DMS 273 (cell line): ENCODE measurements at regions not wholly inside any gene's neighbourhood (a gene's known extent, or its start where the extent isn't known, plus 50 kb on each side); places are given as distances from the start of the nearest gene placed in this dataset.
A peak's percentile ranks its signal among the peaks of the same experiment; 100 is the strongest.
"Not testable (repeated sequence)": the region's sequence is repeated elsewhere in the genome, so short reads cannot be mapped to it uniquely, and the experiment has no call there.

Source experiments
- DNase-seq: peaks from one replicate; lab custom pipeline; 2025; ENCODE audit not compliant: unreplicated experiment; lab: John Stamatoyannopoulos, UW

DNA sequence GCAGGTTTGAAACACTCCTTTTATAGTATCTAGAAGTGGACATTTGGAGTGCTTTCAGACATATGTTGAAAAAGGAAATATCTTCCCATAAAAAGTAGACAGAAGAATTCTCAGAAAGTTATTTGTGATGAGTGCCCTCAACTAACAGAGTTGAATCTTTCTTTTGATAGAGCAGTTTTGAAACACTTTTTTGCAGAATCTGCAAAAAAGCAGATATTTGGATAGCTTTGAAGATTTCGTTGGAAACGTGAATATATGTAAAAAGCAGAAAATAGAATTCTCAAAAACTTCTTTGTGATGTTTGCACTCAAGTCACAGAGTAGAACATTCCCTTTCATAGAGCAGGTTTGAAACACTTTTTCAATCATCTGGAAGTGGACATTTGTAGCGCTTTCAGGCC, 676.4 kb upstream of the ZNF337 start:
- DNase-seq = not testable (repeated sequence)

DNA sequence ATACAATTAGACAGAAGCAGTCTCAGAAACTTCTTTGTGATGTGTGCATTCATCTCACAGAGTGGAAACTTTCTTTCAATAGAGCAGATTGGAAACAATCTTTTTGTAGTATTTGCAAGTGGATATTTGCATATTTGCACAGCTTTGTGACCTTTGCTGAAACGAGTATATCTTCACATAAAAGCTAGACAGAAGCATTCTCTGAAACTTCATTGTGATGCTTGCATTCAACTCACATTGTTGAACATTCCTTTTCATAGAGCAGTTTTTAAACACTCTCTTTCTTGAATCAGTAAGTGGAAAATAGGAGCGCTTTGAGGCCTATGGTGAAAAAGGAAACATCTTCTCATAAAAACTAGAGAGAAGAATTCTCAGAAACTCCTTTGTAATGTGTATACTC, 657.9 kb upstream of the ZNF337 start:
- DNase-seq = no peak

DNA sequence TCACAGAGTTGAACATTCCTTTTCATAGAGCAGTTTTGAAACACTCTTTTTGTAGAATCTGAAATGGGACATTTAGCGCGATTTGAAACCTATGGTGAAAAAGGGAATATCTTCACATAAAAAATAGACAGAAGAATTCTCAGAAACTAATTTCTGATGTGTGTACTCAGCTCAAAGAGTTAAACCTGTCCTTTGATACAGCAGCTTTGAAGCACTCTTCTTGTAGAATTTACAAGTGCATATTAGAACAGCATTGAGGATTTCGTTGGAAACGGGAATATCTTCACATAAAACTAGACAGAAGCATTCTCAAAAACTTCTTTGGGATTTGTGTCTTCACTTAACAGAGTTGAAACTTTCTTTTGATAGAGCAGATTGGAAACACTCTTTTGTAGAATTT, 650.7 kb upstream of the ZNF337 start:
- DNase-seq = no peak

DNA sequence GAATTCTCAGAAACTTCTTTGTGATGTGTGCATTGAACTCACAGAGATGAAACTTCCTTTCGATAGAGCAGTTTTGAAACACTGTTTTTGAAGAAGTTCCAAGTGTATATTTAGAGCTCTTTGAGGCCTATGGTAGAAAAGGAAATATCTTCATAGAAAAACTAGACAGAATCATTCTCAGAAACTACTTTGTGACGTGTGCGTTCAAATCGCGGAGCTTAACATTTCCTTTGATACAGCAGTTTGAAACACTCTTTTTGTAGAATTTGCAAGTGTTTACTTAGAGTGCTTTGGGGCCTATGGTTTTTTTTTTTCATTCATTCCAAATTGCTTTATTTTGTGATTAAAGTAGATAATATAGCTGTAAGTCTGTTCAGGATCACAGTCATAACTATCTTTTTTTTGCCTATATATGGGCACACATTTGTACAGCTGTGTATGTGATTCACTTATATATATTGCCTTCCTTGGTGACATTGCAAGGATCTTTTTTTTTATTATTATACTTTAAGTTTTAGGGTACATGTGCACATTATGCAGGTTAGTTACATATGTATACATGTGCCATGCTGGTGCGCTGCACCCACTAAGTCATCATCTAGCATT, 643.9 kb upstream of the ZNF337 start:
- not testable (repeated sequence) for DNase-seq

DNA sequence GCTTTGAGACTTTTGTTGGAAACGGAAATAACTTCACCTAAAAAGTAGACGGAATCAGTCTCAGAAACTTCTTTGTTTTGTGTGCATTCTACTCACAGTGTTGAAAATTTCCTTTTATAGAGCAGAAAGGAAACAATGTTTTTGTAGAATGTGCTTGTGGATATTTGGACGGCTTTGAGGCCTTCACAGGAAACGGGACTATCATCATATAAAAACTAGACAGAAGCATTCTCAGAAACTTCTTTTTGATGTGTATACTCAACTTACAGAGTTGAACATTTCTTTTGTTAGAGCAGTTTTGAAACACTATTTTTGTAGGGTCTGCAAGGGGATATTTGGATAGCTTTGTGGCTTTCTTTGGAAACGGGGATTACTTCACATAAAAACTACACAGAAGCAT, 627.5 kb upstream of the ZNF337 start:
- no peak for DNase-seq

DNA sequence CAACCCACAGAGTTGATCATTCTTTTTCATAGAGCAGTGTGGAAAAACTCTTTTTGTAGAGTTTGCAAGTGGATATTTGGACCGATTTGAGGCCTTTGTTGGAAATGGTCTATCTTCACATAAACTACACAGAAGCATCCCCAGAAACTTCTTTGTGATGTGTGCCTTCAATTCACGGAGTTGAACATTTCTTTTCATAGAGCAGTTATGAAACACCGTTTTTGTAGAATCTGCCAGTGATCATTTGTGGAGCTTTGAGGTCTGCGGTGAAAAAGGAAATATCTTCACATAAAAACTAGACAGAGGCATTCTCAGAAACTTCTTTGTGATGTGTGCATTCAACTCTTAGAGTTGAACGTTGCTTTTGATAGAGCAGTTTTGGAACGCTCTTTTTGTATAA, 618.4 kb upstream of the ZNF337 start:
- DNase-seq = no peak

DNA sequence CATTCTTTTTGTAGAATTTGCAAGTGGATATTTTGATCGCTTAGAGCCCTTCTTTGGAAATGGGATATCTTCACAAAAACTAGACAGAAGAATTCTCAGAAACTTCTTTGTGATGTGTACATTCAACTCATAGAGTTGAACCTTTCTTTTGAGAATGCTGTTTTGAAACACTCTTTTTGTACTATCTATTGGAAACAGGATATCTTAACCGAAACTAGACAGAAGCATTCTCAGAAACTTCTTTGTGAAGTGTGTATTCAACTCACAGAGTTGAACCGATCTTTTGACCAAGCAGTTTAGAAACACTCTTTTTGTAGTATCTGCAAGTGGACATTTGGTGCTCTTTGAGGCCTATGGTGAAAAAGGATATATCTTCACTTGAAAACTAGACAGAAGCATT, 613.1 kb upstream of the ZNF337 start:
- DNase-seq = not testable (repeated sequence)

DNA sequence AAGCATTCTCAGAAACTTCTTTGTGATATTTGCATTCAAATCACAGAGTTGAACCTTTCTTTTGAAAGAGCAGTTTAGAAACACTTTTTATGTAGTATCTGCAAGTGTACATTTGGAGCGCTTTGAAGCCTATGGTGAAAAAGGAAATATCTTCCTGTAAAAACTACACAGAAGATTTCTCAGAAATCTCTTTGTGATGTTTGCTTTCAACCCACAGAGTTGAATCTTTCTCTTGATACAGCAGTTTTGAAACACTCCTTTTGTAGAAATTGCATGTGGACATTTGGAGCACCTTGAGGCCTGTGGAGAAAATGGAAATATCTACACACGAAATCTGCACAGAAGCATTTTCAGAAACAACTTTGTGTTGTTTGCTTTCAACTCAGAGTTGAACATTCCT, 612.3 kb upstream of the ZNF337 start:
- DNase-seq = no peak

DNA sequence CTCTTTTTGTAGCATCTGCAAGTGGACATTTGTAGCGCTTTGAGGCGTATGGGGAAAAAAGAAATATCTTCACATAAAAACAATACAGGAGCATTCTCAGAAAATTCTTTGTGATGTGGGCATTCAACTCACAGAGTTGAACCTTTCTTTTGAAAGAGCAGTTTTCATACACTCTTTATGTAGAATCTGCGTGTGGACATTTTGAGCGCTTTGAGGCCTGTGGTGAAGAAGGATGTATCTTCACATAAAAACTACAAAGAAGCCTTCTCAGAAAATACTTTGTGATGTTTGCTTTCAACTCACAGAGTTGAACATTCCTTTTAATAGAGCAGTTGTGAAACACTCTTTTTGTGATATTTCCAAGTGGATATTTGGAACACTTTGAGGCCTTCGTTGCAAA, 598.4 kb upstream of the ZNF337 start:
- DNase-seq = no peak

DNA sequence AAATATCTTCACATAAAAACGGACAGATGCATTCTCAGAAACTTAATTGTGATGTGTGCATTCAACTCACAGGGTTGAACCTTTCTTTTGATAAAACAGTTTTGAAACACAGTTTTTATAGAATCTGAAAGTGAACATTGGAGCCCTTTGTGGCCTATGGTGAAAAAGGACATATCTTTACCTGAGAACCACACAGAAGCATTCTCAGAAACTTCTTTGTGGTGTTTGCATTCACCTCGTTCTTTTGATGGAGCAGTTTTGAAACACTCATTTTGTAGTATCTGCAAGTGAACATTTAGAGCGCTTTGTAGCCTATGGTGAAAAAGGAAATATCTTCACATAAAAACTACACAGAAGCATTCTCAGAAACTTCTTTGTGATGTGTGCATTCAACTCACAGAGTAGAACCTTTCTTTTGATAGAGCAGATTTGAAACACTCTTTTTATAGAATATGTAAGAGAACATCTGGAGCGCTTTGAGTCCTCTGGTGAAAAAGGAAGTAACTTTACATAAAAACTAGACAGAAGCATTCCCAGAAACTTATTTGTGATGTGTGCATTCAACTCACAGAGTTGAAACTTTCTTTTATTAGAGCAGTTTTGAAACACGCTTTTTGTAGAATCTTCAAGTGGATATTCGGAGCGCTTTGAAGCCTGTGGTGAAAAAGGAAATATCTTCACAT, 591.9 kb upstream of the ZNF337 start:
- not testable (repeated sequence) for DNase-seq

DNA sequence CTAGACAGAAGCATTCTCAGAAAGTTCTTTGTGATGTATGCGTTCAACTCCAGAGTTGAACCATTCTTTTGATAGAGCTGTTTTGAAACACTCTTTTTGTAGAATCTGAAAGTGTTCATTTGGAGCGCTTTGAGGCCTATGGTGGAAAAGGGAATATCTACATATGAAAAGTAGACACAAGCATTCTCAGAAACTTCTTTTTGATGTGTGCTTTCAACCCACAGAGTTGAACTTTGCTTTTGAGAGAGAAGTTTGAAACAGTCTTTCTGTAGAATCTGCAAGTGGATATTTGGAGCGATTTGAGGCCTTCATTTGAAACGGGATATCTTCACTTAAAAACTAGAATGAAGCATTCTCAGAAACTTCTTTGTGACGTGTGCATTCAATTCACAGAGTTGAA, 582.6 kb upstream of the ZNF337 start:
- no peak for DNase-seq

DNA sequence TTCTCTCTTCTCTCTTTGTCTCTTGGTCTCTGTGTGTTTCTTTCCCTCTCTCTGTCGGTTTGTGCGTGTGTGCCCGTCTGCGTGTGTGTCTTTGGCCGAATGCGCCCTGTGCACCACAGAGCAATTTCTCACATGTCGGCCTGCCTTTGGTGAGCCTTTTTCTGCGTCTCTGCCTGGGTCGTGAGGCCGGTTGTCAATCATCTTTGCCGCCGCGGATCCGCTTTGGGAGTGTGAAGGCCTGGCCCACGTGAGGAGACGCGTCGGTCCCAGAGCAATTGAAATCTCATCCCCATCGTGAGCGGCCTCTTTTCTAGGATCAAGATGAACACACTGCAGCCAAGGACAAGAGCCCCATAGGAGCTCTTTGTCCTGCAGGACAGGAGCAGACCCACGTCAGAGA, 580.7 kb upstream of the ZNF337 start:
- no peak for DNase-seq

DNA sequence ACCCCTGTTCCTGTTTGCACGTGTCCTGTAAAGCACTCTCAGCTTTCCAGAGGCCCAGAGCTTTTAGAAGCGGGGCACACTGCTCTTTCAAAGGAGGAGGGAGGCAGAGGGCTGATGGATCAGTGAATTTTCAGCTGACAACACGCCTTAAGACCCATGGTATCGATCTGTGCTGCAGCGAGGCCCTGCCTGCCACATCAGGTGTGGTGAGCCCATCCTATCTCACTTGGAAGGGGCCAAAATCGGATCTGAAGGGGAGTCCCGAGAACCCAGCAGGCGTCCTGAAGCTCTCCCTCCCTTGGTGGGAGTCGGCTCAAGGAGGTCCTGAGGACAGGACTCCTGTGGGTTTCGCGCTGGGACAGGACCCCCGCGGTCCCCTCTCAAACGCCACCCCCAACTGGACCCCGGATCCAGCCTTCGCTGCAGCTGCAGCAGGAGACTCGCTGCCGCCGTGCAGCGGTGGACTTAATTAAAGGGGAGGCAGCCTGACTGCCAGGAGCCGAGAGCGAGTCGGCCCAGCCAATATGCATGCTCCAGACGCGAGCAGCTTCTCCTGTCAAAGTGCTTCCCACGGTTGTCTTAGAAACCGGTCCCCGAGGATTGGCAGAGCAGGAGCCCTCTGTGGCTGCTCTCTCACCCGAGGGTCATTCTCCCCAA, 580.0 kb upstream of the ZNF337 start:
- DNase-seq = peak; percentile 71

DNA sequence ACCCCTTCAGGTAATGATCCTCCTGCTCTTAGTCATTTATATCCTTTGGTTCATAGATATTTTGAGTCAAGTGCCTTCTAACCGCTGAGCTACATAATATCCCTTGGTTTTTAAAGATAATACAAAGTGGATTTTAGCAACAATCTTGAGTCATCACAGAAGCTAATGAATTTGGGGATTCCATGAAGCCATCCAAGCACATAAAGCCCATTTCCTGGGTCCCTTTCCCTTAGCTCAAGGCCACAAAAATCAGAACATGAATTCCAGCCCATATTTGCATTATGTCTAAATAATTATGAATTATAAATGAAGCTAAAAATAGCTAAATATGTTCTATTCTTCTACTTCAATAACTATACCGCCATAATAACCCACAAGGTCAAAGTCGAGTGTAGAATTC, 572.1 kb upstream of the ZNF337 start:
- DNase-seq = not testable (repeated sequence)

DNA sequence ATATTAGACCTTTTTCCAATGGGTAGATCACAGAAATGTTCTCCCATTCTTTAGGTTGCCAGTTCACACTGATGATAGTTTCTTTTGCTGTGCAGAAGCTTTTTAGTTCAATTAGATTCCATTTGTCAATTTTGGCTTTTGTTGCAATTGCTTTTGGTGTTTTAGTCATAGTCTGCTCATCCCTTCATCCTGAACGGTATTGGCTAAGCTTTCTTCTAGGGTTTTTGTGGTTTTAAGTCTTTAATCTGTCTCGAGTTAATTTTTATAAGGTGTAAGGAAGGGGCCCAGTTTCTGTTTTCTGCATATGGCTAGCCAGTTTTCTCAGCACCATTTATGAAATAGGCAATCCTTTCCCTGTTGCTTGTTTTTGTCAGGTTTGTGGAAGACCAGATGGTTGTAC, 564.3 kb upstream of the ZNF337 start:
- DNase-seq = not testable (repeated sequence)

DNA sequence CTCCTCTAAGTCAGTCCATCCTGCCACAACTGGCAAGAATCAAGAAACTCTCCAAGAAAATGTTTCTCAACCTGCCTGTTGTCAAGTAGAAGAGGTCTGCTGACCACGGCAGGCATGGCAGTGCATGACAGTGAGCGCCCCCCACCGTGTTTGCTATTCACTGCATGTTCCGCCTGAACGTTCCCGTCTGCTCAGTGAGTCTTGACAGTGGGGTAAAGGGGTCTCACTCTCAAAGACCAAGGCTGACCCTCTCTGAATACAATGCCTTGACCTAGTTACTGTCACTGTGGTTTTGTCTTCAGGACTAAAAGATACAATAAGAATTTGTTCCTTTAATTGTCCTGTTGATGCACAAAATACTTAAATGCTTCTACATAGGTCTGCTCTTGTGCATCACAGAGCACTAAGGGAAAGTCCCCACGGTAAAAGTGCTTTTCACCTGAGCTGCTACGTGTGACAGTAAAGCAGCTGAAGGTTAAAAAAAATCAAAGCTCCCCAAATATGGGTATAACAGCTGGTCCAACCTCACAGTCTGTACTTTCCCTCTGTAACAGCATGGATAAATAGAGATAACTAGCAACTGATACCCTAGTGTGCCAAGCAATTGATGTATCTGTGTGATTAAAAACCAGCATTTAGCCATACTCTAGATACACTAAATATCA, 555.8 kb upstream of the ZNF337 start:
- DNase-seq = peak; percentile 2

DNA sequence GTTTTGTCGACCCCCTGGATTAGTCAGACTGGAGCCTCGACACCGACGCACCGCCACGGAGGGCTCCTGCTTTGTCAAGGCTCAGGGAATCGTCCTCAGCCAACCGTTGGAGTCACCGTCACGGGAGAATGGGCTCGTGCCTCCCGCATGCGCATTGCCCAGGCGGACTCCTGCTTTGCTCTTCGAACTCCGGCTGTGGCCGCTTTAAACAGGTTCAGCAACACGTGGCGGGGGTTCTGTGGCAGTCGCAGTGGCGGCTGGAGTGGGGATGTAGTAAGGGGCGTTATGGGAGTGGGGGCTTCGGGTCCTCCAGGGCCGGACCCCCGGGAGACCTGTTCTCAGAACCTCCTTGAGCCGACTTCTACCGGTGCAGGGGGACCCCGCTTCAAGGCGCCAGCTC, 554.7 kb upstream of the ZNF337 start:
- not testable (repeated sequence) for DNase-seq

DNA sequence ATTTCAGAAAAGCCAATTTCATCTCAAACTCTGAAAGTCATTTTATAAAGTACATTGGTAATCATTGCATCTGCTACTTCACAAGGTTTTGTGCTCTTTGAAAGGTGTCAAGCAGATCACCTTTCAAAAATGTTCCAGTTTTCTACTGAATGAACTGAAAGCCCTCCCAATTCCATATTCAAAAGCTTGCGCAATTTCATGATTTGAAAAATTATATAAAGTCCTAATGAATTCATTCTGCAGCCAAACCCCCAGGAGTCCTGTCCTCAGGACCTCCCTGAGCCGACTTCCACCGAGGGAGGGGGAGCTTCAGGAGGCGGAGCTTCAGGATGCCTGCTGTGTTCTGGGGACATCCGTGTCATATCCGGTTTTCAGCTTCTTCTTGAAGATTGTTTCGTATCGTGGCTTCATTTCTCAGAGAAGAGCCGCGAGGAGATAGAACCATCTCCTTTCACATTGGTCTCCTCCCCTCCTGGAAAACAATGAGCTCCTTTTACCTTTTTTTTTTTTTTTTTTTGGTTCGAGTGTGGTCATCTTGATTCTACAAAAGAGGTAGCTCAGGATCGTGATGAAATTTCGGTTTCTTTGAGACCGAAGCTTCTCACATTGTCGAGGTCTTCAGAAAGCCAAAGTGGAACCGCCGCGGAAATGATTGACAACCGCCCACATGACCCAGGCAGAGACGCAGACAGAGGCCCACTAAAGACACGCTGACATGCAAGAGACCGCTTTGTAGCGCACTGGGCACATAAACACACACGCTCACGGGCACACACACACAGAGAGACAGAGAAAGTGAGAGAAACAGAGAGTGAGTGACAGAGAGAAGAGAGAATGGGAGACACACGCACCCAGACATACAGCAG, 553.8 kb upstream of the ZNF337 start:
- not testable (repeated sequence) for DNase-seq

DNA sequence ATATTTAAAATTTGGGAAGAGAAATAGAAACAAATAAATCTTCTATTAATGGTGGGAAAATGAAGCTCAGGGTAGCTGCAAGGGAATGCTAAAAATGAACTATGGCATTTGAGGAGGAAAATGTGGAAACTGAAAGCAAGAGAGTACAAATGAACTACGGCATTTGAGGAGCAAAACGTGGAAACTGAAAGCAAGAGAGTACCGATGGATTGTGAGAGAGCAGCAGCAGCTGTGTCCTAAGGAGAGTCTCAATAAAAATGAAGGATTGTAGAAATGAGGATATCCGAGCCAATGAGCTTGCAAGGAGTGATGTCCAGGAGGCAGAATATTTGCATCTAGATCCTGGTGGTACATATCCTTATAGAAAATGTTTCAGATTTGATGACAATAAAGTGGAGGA, 547.1 kb upstream of the ZNF337 start:
- DNase-seq = no peak

DNA sequence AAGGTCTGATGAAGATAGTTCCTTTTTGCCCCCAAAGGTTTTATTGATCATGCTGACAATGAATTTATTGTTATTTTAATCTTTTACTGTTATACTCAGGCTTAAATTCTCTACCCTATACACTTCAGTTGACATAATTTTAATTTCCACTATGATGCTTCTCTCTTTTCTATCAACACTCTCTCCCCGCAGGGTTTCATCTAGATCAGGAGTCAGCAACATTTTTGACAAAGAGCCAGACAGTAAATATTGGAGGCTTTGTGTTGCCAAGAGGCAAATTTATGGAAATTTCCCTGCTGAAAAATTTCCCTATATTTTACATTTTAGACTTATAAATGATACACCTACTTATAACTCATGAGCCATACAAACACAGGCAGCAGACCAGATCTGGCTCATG, 524.0 kb upstream of the ZNF337 start:
- DNase-seq = not testable (repeated sequence)

DNA sequence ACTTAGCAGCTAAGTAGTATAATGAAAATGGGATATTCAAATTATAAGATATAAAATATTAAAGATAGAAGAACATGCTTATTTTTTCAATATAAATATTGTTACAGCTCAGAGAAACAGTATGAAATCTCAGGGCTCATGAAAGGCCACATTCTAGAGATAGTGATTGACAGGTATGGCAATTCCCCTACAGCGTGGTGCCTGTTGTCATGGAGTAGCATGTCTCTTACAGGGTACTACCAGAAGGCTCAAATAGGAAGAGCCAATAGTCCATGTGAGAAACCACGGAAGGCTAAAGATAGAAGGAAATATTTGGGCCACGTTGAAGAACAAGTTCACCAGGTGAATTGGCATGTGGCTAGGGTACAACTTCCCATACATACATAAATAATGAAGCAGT, 522.9 kb upstream of the ZNF337 start:
- DNase-seq = not testable (repeated sequence)
